ENCODE measurements at regions not wholly inside any gene's neighbourhood (a gene's known extent, or its start where the extent isn't known, plus 50 kb on each side); places are given as distances from the start of the nearest gene placed in this dataset.

DNA sequence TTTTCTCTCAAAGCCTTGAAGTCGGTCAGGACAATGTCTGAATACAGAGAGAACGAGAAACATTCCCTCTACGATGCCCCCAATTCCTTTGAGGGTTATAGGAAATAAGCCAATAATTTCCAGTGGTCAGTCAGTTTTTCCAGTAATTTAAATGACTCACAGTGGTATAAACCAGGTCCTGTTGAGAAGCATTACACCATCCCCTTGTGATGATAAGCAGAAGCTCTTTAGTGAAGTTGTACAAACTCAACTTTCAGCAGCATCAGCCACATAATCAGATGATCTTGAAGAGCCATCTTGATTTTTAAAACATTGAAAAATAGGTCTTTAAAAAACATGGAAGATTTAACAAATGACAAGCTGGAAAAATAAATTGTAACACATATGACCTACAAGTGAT is 173.9 kb upstream of the ZNF462 start:
- H3K27ac ChIP-seq: no peak overlapping the region
- TF ChIP-seq CTCF (IDR thresholded peaks at IDR 0.05) (no peak), ZFX (IDR thresholded peaks at IDR 0.05; ENCODE audit: borderline replicate concordance) (no peak)

DNA sequence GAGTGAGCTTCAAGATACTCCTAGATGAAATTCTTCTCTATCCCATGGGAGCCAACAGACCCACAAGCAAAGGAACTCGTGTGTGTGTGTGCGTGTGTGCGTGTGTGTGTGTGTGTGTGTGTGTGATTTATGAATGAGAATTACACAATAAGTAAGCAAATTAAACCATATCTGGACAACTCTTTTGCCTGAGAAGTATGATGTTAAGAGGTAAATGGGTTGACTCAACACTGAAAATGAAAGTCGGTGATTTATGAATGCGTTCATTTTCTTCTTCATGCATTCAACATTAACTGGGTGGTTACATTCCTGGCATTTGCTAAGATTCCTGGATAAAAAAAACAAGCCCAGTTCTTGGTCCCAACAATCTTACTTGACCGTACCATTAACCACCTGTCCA is 171.3 kb upstream of the ZNF462 start:
- TF ChIP-seq ZFX (IDR thresholded peaks at IDR 0.05; ENCODE audit: borderline replicate concordance) (no peak), CTCF (IDR thresholded peaks at IDR 0.05) (no peak)
- no peak overlapping the region for H3K27ac ChIP-seq

DNA sequence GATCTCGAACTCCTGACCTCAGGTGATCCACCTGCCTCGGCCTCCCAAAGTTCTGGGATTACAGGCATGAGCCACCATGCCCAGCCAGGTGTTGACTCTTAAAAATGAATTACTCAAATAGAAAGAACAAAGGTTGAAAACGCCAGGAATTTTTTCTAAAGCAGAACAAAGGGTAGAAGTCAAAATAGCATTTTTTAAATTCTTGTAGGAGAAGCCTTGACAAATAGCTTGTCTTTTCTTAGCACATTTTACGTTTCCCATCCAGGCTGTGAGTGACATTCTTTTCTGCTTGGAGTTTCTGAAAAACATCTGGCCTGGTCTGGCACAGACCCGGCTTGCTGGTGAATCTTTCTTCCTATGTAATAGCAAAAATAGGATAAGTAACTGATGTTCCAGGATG is 169.4 kb upstream of the ZNF462 start:
- no peak for TF ChIP-seq CTCF (IDR thresholded peaks at IDR 0.05)
- no peak for TF ChIP-seq ZFX (IDR thresholded peaks at IDR 0.05; ENCODE audit: borderline replicate concordance)
- no peak overlapping the region for H3K27ac ChIP-seq

GRCh38 chr9:106696804-106697203 is 166.2 kb upstream of the ZNF462 start:
- no peak overlapping the region for H3K27ac ChIP-seq
- TF ChIP-seq CTCF (IDR thresholded peaks at IDR 0.05): no peak
- no peak for TF ChIP-seq ZFX (IDR thresholded peaks at IDR 0.05; ENCODE audit: borderline replicate concordance)

GRCh38 chr9:106697390-106697749 is 165.6 kb upstream of the ZNF462 start:
- no peak overlapping the region for H3K27ac ChIP-seq

GRCh38 chr9:106697750-106698502 is 165.0 kb upstream of the ZNF462 start:
- no peak for TF ChIP-seq CTCF (IDR thresholded peaks at IDR 0.05)
- TF ChIP-seq ZFX (IDR thresholded peaks at IDR 0.05; ENCODE audit: borderline replicate concordance): no peak
- H3K27ac ChIP-seq: no peak overlapping the region

More at GRCh38 chr9:106697390-106697749, 165.6 kb upstream of the ZNF462 start:
- no peak for TF ChIP-seq CTCF (IDR thresholded peaks at IDR 0.05)
- TF ChIP-seq ZFX (IDR thresholded peaks at IDR 0.05; ENCODE audit: borderline replicate concordance): no peak

GRCh38 chr9:106700676-106701075 is 162.3 kb upstream of the ZNF462 start:
- TF ChIP-seq CTCF (IDR thresholded peaks at IDR 0.05): no peak
- TF ChIP-seq ZFX (IDR thresholded peaks at IDR 0.05; ENCODE audit: borderline replicate concordance): no peak
- H3K27ac ChIP-seq: no peak overlapping the region

All from 22Rv1 (cell line).